Naive B cell (primary cell): ENCODE measurements at regions not wholly inside any gene's neighbourhood (a gene's known extent, or its start where the extent isn't known, plus 50 kb on each side); places are given as distances from the start of the nearest gene placed in this dataset.

Source experiments
- ATAC-seq, 2 donors: fragments of 150-1000 bp; cut with Tn5 transposase; 2 replicates each; pipeline ENCODE4 v1.10.0; 2021; ENCODE audit warnings: low read depth in 2 of 2, mild to moderate bottlenecking in 2 of 2, moderate library complexity in 2 of 2
- DNase-seq: peaks from one replicate; pipeline ENCODE4 v3.0.0; 2022
- H3K27ac Mint-ChIP-seq, 6 donors: one replicate each; pipeline ENCODE4 v1.8.0; 2020 to 2022; ENCODE audit warnings: mild to moderate bottlenecking in 6 of 6, mixed read lengths in 6 of 6, moderate library complexity in 5 of 6, inconsistent platforms in 2 of 6
- H3K27me3 Mint-ChIP-seq, 3 donors: one replicate each; pipeline ENCODE4 v1.8.0; 2021 to 2022; ENCODE audit warnings: mixed read lengths in 3 of 3, mild to moderate bottlenecking in 1 of 3
- H3K36me3 Mint-ChIP-seq, 2 donors: one replicate each; pipeline ENCODE4 v1.8.0; 2020 to 2022; ENCODE audit warnings: mixed read lengths in 2 of 2, inconsistent platforms in 1 of 2, mild to moderate bottlenecking in 1 of 2
- H3K4me1 Mint-ChIP-seq, 3 donors: one replicate each; pipeline ENCODE4 v1.8.0; 2020 to 2022; ENCODE audit warnings: mixed read lengths in 3 of 3, inconsistent platforms in 1 of 3, mild to moderate bottlenecking in 1 of 3, moderate library complexity in 1 of 3
- H3K4me3 Mint-ChIP-seq, 8 donors: one replicate each; pipeline ENCODE4 v1.8.0; 2020 to 2022; ENCODE audit warnings: mild to moderate bottlenecking in 8 of 8, mixed read lengths in 8 of 8, moderate library complexity in 8 of 8, inconsistent platforms in 2 of 8
- H3K9me3 Mint-ChIP-seq, 7 donors: one replicate each; pipeline ENCODE4 v1.8.0; 2020 to 2022; ENCODE audit warnings: mixed read lengths in 7 of 7, mild to moderate bottlenecking in 5 of 7, inconsistent platforms in 2 of 7, moderate library complexity in 1 of 7

GRCh38 chr21:15264084-15264665, 199.4 kb upstream of the NRIP1 start:
- H3K36me3 Mint-ChIP-seq: no peaks in the 10 kb centered on the region
- H3K27me3 Mint-ChIP-seq: peaks cover 0 to 14% (median 0%) of the 10 kb centered on the region in 3 donors
- no peak overlapping the region for H3K27ac Mint-ChIP-seq
- ATAC-seq: no peak
- DNase-seq: no peak
- H3K9me3 Mint-ChIP-seq: peaks cover 0 to 5% (median 0%) of the 10 kb centered on the region in 7 donors
- peaks cover 0 to 4% (median 0%) of the 10 kb centered on the region in 3 donors for H3K4me1 Mint-ChIP-seq
- H3K4me3 Mint-ChIP-seq: no peak overlapping the region

- Mint-ChIP-seq H3K4me3 (no peak overlapping the region), H3K4me1 (peaks cover 0 to 5% (median 0%) of the 10 kb centered on the region in 3 donors), H3K27ac (no peak overlapping the region), H3K36me3 (no peaks in the 10 kb centered on the region), H3K27me3 (peaks cover 0 to 8% (median 0%) of the 10 kb centered on the region in 3 donors), H3K9me3 (peaks cover 0 to 2% (median 0%) of the 10 kb centered on the region in 7 donors)
- DNase-seq (no peak), ATAC-seq (no peak)
Measured at GRCh38 chr21:15272171-15272570, 207.4 kb upstream of the NRIP1 start.

GRCh38 chr21:15272591-15272990, 207.8 kb upstream of the NRIP1 start:
- Mint-ChIP-seq H3K27me3 (peaks cover 0 to 8% (median 0%) of the 10 kb centered on the region in 3 donors), H3K4me1 (peaks cover 0 to 5% (median 0%) of the 10 kb centered on the region in 3 donors), H3K4me3 (no peak overlapping the region), H3K27ac (no peak overlapping the region), H3K9me3 (peaks cover 0 to 2% (median 0%) of the 10 kb centered on the region in 7 donors), H3K36me3 (no peaks in the 10 kb centered on the region)
- ATAC-seq: no peak
- DNase-seq: no peak

GRCh38 chr21:15273244-15273643, 208.4 kb upstream of the NRIP1 start:
- ATAC-seq (no peak), DNase-seq (no peak)
- Mint-ChIP-seq H3K9me3 (peaks cover 0 to 2% (median 0%) of the 10 kb centered on the region in 7 donors), H3K36me3 (no peaks in the 10 kb centered on the region), H3K4me1 (peaks cover 0 to 5% (median 0%) of the 10 kb centered on the region in 3 donors), H3K4me3 (no peak overlapping the region), H3K27me3 (peaks cover 0 to 8% (median 0%) of the 10 kb centered on the region in 3 donors), H3K27ac (no peak overlapping the region)

GRCh38 chr21:15274701-15275485, 210.1 kb upstream of the NRIP1 start:
- Mint-ChIP-seq H3K36me3 (no peaks in the 10 kb centered on the region), H3K27me3 (peaks cover 0 to 8% (median 0%) of the 10 kb centered on the region in 3 donors), H3K9me3 (peaks cover 0 to under 1% (median 0%) of the 10 kb centered on the region in 7 donors), H3K4me1 (peaks cover 0 to 5% (median 0%) of the 10 kb centered on the region in 3 donors), H3K4me3 (no peak overlapping the region), H3K27ac (no peak overlapping the region)
- DNase-seq: no peak
- ATAC-seq: no peak

- no peak for ATAC-seq
- Mint-ChIP-seq H3K9me3 (no peaks in the 10 kb centered on the region), H3K4me3 (no peak overlapping the region)
Measured at GRCh38 chr21:15275615-15276235, 210.9 kb upstream of the NRIP1 start.

GRCh38 chr21:15276243-15276642, 211.4 kb upstream of the NRIP1 start:
- no peak overlapping the region for H3K27ac Mint-ChIP-seq
- peaks cover 0 to 2% (median 0%) of the 10 kb centered on the region in 3 donors for H3K4me1 Mint-ChIP-seq
- DNase-seq (no peak), ATAC-seq (no peak)
- H3K4me3 Mint-ChIP-seq: no peak overlapping the region
- H3K27me3 Mint-ChIP-seq: peaks cover 0 to 8% (median 0%) of the 10 kb centered on the region in 3 donors
- no peaks in the 10 kb centered on the region for H3K9me3 Mint-ChIP-seq
- no peaks in the 10 kb centered on the region for H3K36me3 Mint-ChIP-seq

More at GRCh38 chr21:15275615-15276235, 210.9 kb upstream of the NRIP1 start:
- Mint-ChIP-seq H3K27ac (no peak overlapping the region), H3K27me3 (peaks cover 0 to 8% (median 0%) of the 10 kb centered on the region in 3 donors), H3K4me1 (peaks cover 0 to 5% (median 0%) of the 10 kb centered on the region in 3 donors), H3K36me3 (no peaks in the 10 kb centered on the region)
- no peak for DNase-seq

- Mint-ChIP-seq H3K9me3 (peaks cover 0 to 3% (median 0%) of the 10 kb centered on the region in 7 donors), H3K4me3 (no peak overlapping the region), H3K27ac (no peak overlapping the region), H3K27me3 (peaks cover 0 to 8% (median 0%) of the 10 kb centered on the region in 3 donors), H3K36me3 (no peaks in the 10 kb centered on the region), H3K4me1 (no peaks in the 10 kb centered on the region)
- DNase-seq (no peak), ATAC-seq (no peak)
Measured at GRCh38 chr21:15277466-15277865, 212.7 kb upstream of the NRIP1 start.

GRCh38 chr21:15278279-15278678, 213.5 kb upstream of the NRIP1 start:
- Mint-ChIP-seq H3K36me3 (no peaks in the 10 kb centered on the region), H3K27ac (no peak overlapping the region), H3K9me3 (peaks cover 0 to 3% (median 0%) of the 10 kb centered on the region in 7 donors), H3K4me3 (no peak overlapping the region), H3K27me3 (peaks cover 0 to 8% (median 0%) of the 10 kb centered on the region in 3 donors), H3K4me1 (no peaks in the 10 kb centered on the region)
- ATAC-seq: no peak
- no peak for DNase-seq

GRCh38 chr21:15278851-15279250, 214.1 kb upstream of the NRIP1 start:
- Mint-ChIP-seq H3K36me3 (no peaks in the 10 kb centered on the region), H3K27me3 (peaks cover 0 to 8% (median 0%) of the 10 kb centered on the region in 3 donors), H3K9me3 (peaks cover 0 to 3% (median 0%) of the 10 kb centered on the region in 7 donors), H3K4me3 (no peak overlapping the region), H3K27ac (no peak overlapping the region), H3K4me1 (no peaks in the 10 kb centered on the region)
- ATAC-seq (no peak), DNase-seq (no peak)

GRCh38 chr21:15279482-15279881, 214.7 kb upstream of the NRIP1 start:
- Mint-ChIP-seq H3K36me3 (no peaks in the 10 kb centered on the region), H3K4me3 (no peak overlapping the region)

GRCh38 chr21:15281714-15282113, 216.9 kb upstream of the NRIP1 start:
- Mint-ChIP-seq H3K36me3 (no peaks in the 10 kb centered on the region), H3K27ac (no peak overlapping the region), H3K4me3 (no peak overlapping the region), H3K9me3 (peaks cover 0 to 3% (median 0%) of the 10 kb centered on the region in 7 donors), H3K4me1 (no peaks in the 10 kb centered on the region), H3K27me3 (no peaks in the 10 kb centered on the region)
- DNase-seq (no peak), ATAC-seq (no peak)

More at GRCh38 chr21:15279482-15279881, 214.7 kb upstream of the NRIP1 start:
- Mint-ChIP-seq H3K27ac (no peak overlapping the region), H3K9me3 (peaks cover 0 to 3% (median 0%) of the 10 kb centered on the region in 7 donors), H3K27me3 (peaks cover 0 to 8% (median 0%) of the 10 kb centered on the region in 3 donors), H3K4me1 (no peaks in the 10 kb centered on the region)
- ATAC-seq (no peak), DNase-seq (no peak)

- peaks cover 0 to 3% (median 0%) of the 10 kb centered on the region in 7 donors for H3K9me3 Mint-ChIP-seq
- H3K4me1 Mint-ChIP-seq: no peaks in the 10 kb centered on the region
- H3K36me3 Mint-ChIP-seq: no peaks in the 10 kb centered on the region
- no peak for ATAC-seq
- DNase-seq: no peak
- H3K27me3 Mint-ChIP-seq: no peaks in the 10 kb centered on the region
- no peak overlapping the region for H3K27ac Mint-ChIP-seq
- H3K4me3 Mint-ChIP-seq: no peak overlapping the region
Measured at GRCh38 chr21:15282665-15283064, 217.9 kb upstream of the NRIP1 start.
